GM12878 (cell line): ENCODE measurements at regions not wholly inside any gene's neighbourhood (a gene's known extent, or its start where the extent isn't known, plus 50 kb on each side); places are given as distances from the start of the nearest gene placed in this dataset.

Experiments used
- ATAC-seq: fragments of 200-7000 bp; cut with Tn5 transposase; 3 replicates; pipeline ENCODE4 v1.9.1; 2020; ENCODE audit warnings: mild to moderate bottlenecking, moderate library complexity
- BruUV-seq: library from RNA; stranded (reverse); fragments of 400-500 nt; replicated peaks from 2 replicates; lab custom pipeline; 2021; lab: Mats Ljungman, UMichigan
- CTCF ChIA-PET: fragments of 300-600 bp; sonication (Branson Sonifier 250); formaldehyde crosslinking; extraction: SDS; loops from one replicate; lab custom pipeline; 2021; ENCODE audit warnings: inconsistent platforms; lab: Yijun Ruan, JAX
- POLR2A ChIA-PET: fragments of 350-600 bp; formaldehyde crosslinking; extraction: SDS; loops from one replicate; lab custom pipeline; 2021; ENCODE audit warnings: inconsistent platforms; lab: Charles Lee
- RAD21 ChIA-PET: fragments of 300-600 bp; sonication (Branson Sonifier 250); formaldehyde crosslinking; loops from one replicate; lab custom pipeline; 2023; ENCODE audit warnings: antibody characterized with exemption; ENCODE audit not compliant: unreplicated experiment; lab: Charles Lee
- SMC1A ChIA-PET: fragments of 300-600 bp; sonication (Branson Sonifier 250); formaldehyde crosslinking; loops from one replicate; lab custom pipeline; 2023; ENCODE audit not compliant: unreplicated experiment, uncharacterized antibody; lab: Charles Lee
- DNase-seq: peaks from one replicate; pipeline ENCODE4 v3.0.0-alpha.2; 2011; ENCODE audit warnings: low read depth, low spot score
- FAIRE-seq: peaks from 3 replicates; lab custom pipeline; 2011; peaks lifted over from hg19 to GRCh38; lab: Jason Lieb, UNC
- H2AFZ ChIP-seq: 2 replicates; pipeline ENCODE4 v1.6.0; 2011; ENCODE audit warnings: low read depth, low read length, control low read depth; ENCODE audit not compliant: control insufficient read depth
- H3K27ac ChIP-seq: 2 replicates; pipeline ENCODE4 v1.5.1; 2011; ENCODE audit warnings: control low read depth; ENCODE audit not compliant: control insufficient read depth, insufficient read depth
- H3K27me3 ChIP-seq, 2 experiments: replicated peaks in 1 of 2; 2 replicates each; pipeline versions ENCODE4 v1.6.0 to v1.6.1; 2011; ENCODE audit warnings: low read length in 1 of 2; ENCODE audit not compliant: control insufficient read depth in 2 of 2, insufficient read depth in 2 of 2
- H3K36me3 ChIP-seq, 2 experiments: 2 replicates each; pipeline ENCODE4 v1.5.1; 2011; ENCODE audit warnings: low read length in 1 of 2; ENCODE audit not compliant: control insufficient read depth in 2 of 2, insufficient read depth in 2 of 2
- H3K4me1 ChIP-seq: 2 replicates; pipeline ENCODE4 v1.6.1; 2011; ENCODE audit warnings: mild to moderate bottlenecking, low read length, moderate library complexity, mixed read lengths; ENCODE audit not compliant: control insufficient read depth, insufficient read depth
- H3K4me2 ChIP-seq: 2 replicates; pipeline ENCODE4 v1.6.0; 2011; ENCODE audit warnings: control low read depth; ENCODE audit not compliant: control insufficient read depth, insufficient read depth
- H3K4me3 ChIP-seq: fragments of 200-600 bp; sonication (generic); 2 replicates; pipeline ENCODE4 v1.5.1; 2016
- H3K79me2 ChIP-seq: 2 replicates; pipeline ENCODE4 v1.6.0; 2011; ENCODE audit warnings: low read length; ENCODE audit not compliant: control insufficient read depth, insufficient read depth
- H3K9ac ChIP-seq: 2 replicates; pipeline ENCODE4 v1.8.0; 2011; ENCODE audit warnings: low read length, control low read depth, mixed read lengths; ENCODE audit not compliant: control insufficient read depth, insufficient read depth
- H3K9me3 ChIP-seq: replicated peaks from 3 replicates; pipeline ENCODE4 v1.5.1; 2011; ENCODE audit warnings: mild to moderate bottlenecking, low read length; ENCODE audit not compliant: control insufficient read depth, insufficient read depth
- H4K20me1 ChIP-seq: 2 replicates; pipeline ENCODE4 v1.6.0; 2011; ENCODE audit not compliant: control insufficient read depth, insufficient read depth
- IKZF2 ChIP-seq, 2 experiments: fragments of 450-650 bp; IDR thresholded peaks; 2 replicates each; pipeline ENCODE4 v1.6.1; 2017; ENCODE audit warnings: mild to moderate bottlenecking in 2 of 2, moderate library complexity in 2 of 2
- KLF5 ChIP-seq: fragments of 450-650 bp; IDR thresholded peaks from 2 replicates; pipeline ENCODE4 v1.6.1; 2014; ENCODE audit warnings: mild to moderate bottlenecking; ENCODE audit not compliant: partially characterized antibody
- LARP7 ChIP-seq: fragments of 450-650 bp; IDR thresholded peaks from 2 replicates; pipeline ENCODE4 v1.6.1; 2017; ENCODE audit warnings: mild to moderate bottlenecking
- NR2C2 ChIP-seq: IDR thresholded peaks from 2 replicates; pipeline ENCODE4 v1.6.1; 2011; ENCODE audit warnings: borderline replicate concordance, low read depth; ENCODE audit not compliant: control insufficient read depth, insufficient read length
- PAX8 ChIP-seq: fragments of 450-650 bp; IDR thresholded peaks from 2 replicates; pipeline ENCODE4 v1.6.1; 2017; ENCODE audit warnings: mild to moderate bottlenecking, moderate library complexity
- POLR2AphosphoS5 ChIP-seq: IDR thresholded peaks from 2 replicates; pipeline ENCODE4 v1.6.1; 2011; ENCODE audit warnings: mild to moderate bottlenecking, low read length, inconsistent platforms
- PRDM15 ChIP-seq: fragments of 450-650 bp; formaldehyde crosslinking; IDR thresholded peaks from 2 replicates; pipeline ENCODE4 v1.4.0; 2020; ENCODE audit warnings: mild to moderate bottlenecking, moderate library complexity
- WRNIP1 ChIP-seq: IDR thresholded peaks from 2 replicates; pipeline ENCODE4 v1.6.1; 2011; ENCODE audit warnings: low read depth, low read length, improper control_type of control experiment, borderline replicate concordance
- ZBTB33 ChIP-seq: fragments of 450-650 bp; IDR thresholded peaks from 2 replicates; pipeline ENCODE4 v1.6.1; 2017; ENCODE audit warnings: mild to moderate bottlenecking
- ZBTB4 ChIP-seq: fragments of 450-650 bp; formaldehyde crosslinking; IDR thresholded peaks from 2 replicates; pipeline ENCODE4 v1.4.0; 2022; ENCODE audit warnings: mild to moderate bottlenecking, moderate library complexity
- ZNF687 ChIP-seq: fragments of 450-650 bp; IDR thresholded peaks from 2 replicates; pipeline ENCODE4 v1.6.1; 2017; ENCODE audit warnings: mild to moderate bottlenecking, moderate library complexity
- WGBS: methylation state at CpG from one replicate; pipeline ENCODE4 v1.1.6; 2016; ENCODE audit warnings: low lambda C conversion rate; ENCODE audit not compliant: insufficient replicate concordance, insufficient coverage; ENCODE audit errors: missing lambda C conversion rate; 5-methylcytosine and 5-hydroxymethylcytosine counted together
- in situ Hi-C: fragments of 300-500 bp; cut with MboI; formaldehyde crosslinking; loops from 9 replicates; pipeline ENCODE4 v1.14.3; 2018; ENCODE audit warnings: mixed read lengths
- intact Hi-C: fragments of 100-400 bp; cut with micrococcal nuclease; formaldehyde crosslinking; loops from one replicate; pipeline ENCODE4 v1.14.2; 2022; ENCODE audit not compliant: unreplicated experiment

- intact Hi-C loops (no loop called here), in situ Hi-C loops (no loop called here)
- FAIRE-seq (no peak), ATAC-seq (no peak), DNase-seq (no peak)
- no peaks in the 10 kb centered on the region for H3K9me3 ChIP-seq
- SMC1A ChIA-PET: no interaction called here
- H3K27ac ChIP-seq: no peak overlapping the region
- no peak overlapping the region for H3K4me2 ChIP-seq
- no TSS peak for BruUV-seq
- CTCF ChIA-PET: interaction anchor here (0.5 kb wide), 1 partner anchor 1909 kb away, joined by 3 read pairs; no protein-coding TSS in a partner anchor
- no peaks in the 10 kb centered on the region for H3K27me3 ChIP-seq
- no peak overlapping the region for H2AFZ ChIP-seq
- no peaks in the 10 kb centered on the region for H3K4me1 ChIP-seq
- H3K79me2 ChIP-seq: no peaks in the 10 kb centered on the region
- no peaks in the 10 kb centered on the region for H3K36me3 ChIP-seq
- 32% methylated on average over 4 of the region's 4 CpGs for WGBS
- no peaks in the 10 kb centered on the region for H4K20me1 ChIP-seq
- RAD21 ChIA-PET: no interaction called here
- no peak overlapping the region for H3K9ac ChIP-seq
- no peak overlapping the region for H3K4me3 ChIP-seq
- POLR2A ChIA-PET: no interaction called here
- no peak for TF ChIP-seq PAX8
- no peak for TF ChIP-seq ZBTB4 (CRISPR knock-in tag)
- TF ChIP-seq ZNF687: no peak
- no peak for TF ChIP-seq ZBTB33
- TF ChIP-seq NR2C2: no peak
- no peak for TF ChIP-seq POLR2AphosphoS5
- TF ChIP-seq PRDM15 (CRISPR knock-in tag): no peak
- no peak for TF ChIP-seq KLF5
- no peak for TF ChIP-seq WRNIP1
- no peak for TF ChIP-seq IKZF2 (IDR thresholded peaks at IDR 0.05)
- no peak for TF ChIP-seq LARP7
These were observed 364.8 kb downstream of the RAB38 start for GRCh38 chr11:87810486-87810885.
